GM12872 (cell line): ENCODE measurements at regions not wholly inside any gene's neighbourhood (a gene's known extent, or its start where the extent isn't known, plus 50 kb on each side); places are given as distances from the start of the nearest gene placed in this dataset.

ENCODE experiments used
- TF ChIP-seq, protein P1 (sequence below): IDR thresholded peaks from 3 replicates; pipeline ENCODE4 v1.5.1; 2011; ENCODE audit warnings: low read depth, mild to moderate bottlenecking, low read length, moderate library complexity; ENCODE audit not compliant: insufficient read depth

DNA sequence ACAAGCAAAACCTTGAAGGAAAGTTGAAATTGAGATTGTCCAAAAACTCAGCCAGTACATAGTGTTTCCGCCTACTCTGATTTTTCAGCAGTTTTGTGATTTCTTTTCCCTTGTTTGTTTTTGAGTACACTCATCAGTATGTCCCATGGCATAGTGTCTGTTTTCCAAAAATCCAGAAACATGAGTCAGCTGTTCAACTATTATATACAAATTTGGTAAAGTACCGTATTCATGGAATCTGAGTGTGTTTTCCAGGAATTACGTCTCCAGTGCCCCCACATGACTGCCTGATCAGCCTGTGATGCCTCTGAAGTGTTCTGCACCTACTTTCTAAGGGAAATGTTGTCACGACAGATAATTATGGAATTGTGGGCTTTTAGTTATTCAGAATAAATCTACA lies 186.8 kb downstream of the LTN1 start:
- TF ChIP-seq, protein P1, sequence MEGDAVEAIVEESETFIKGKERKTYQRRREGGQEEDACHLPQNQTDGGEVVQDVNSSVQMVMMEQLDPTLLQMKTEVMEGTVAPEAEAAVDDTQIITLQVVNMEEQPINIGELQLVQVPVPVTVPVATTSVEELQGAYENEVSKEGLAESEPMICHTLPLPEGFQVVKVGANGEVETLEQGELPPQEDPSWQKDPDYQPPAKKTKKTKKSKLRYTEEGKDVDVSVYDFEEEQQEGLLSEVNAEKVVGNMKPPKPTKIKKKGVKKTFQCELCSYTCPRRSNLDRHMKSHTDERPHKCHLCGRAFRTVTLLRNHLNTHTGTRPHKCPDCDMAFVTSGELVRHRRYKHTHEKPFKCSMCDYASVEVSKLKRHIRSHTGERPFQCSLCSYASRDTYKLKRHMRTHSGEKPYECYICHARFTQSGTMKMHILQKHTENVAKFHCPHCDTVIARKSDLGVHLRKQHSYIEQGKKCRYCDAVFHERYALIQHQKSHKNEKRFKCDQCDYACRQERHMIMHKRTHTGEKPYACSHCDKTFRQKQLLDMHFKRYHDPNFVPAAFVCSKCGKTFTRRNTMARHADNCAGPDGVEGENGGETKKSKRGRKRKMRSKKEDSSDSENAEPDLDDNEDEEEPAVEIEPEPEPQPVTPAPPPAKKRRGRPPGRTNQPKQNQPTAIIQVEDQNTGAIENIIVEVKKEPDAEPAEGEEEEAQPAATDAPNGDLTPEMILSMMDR, result no peak

DNA sequence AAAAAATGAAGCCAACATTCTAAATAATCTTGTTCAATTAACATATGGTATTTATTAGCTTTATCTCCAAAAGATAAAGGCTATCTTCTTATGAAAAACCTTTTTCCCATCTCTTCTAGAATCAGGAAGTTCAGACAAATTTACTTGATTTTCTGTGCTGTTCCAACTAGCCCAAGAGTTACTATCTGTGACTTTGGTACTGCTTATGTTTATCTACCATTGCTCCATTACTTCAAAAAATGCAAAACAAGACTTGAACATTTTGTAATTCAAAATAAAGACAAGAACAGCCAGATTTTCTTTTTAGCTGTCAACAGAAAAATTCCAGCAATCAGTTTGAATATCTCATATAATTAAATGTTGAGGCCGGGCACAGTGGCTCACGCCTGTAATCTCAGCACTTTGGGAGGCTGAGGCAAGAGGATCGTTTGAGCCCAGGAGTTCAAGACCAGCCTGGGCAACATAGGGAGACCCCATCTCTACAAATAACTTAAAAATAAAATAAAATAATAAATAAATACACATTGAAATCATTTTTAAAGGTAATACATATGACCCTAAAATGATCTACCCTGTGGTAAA lies 188.5 kb downstream of the LTN1 start:
- TF ChIP-seq, protein P1, result no peak

DNA sequence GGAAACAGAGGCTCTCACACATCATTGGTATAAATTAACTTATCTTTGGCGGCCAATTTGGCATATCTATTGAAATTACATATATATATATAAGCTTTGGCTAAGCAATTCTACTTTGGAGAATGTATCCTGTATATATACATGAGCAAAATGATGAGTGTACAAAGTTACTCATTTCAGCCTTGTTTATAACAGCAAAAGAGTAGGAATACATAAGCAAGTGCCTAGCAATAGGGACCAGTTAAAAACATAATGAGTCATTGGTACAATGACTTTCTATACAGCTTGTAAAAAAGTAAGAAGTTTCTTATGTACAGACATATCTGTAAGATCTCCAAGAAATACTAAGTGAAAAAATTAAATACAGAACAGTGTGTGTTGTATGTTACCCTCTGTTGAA lies 190.8 kb downstream of the LTN1 start:
- TF ChIP-seq, protein P1, result no peak

DNA sequence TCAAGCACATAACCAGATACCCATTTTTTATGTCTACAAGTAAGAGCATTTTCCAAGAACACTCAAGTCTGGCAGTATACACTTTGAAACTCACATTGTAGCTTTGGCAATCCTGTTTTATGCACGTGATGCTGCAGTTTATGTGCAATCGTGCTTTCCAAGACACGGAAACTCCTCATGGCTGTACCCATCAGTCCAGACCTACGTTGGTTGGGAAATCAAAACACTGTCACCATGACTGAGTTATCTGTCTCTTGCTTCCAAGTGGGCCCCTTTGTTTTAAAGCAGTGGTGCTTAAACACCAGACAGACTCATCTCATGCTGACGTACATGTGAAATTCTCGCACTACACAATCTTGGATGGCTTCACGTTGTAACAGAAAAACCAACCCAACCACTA lies 192.8 kb downstream of the LTN1 start:
- TF ChIP-seq, protein P1, result no peak

DNA sequence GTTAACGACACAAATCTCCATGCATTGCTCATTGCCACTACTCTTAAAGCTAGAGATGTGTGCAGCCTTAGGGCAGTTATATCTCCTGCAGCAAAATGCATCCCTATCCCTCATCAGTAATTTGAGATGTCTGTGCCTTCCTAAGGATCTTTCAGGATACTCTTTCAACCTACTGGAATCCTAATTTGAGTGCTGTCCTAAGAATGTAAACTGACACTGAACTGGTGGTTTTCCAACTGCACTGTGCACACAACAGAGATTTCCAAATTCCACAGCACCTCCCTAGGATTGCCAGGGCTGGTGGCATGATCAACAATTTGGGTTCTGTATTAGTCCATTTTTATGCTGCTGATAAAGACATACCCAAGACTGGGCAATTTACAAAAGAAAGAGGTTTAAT lies 193.9 kb downstream of the LTN1 start:
- TF ChIP-seq, protein P1, result no peak

DNA sequence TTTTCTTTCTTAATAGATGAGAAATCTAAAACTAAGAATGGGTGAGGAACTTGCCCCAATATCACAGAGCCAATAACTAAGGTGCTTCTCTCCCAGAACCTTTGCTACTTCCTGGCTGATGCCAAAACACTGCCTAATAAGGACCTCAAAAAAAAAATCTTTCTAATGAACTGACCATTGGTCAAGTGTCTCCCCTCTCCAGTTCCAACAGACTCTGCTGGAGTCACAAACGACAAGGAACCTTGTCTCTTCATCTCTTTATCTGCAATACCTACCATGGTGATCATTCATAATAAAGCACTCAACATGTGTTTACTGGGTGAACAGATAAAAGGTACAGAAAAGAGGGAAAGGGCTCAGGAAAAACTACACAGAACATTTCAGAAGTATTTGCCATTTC lies 197.4 kb downstream of the LTN1 start:
- TF ChIP-seq, protein P1, result no peak

DNA sequence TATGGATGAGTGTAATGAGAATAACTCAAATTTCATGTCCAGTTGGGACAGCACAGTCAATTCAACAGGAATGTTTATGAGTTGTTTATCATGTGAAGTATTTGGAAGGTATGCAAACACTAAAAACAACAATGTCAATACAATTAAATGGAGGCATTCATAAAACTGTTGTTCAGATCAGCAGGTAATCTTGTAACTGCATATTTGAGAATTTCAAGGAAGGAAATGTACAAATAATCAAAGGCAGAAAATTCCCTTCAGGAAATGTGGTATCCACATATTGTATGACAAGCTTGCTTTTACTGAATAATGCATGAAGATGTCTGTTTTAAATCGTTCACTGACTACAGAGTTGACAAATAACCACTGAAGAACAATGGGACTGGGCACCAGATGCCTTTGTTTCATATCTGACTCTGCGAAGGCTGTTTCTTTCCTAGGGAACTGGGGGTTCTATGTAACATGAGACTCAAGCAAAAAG lies 198.3 kb downstream of the LTN1 start:
- TF ChIP-seq, protein P1, result no peak
